Stimulated activated CD4-positive, alpha-beta T cell treated with anti-CD3 and anti-CD28 coated beads, Interleukin-2, amount 100 ng/mL, for 4 hours (primary cell): ENCODE measurements at regions not wholly inside any gene's neighbourhood (a gene's known extent, or its start where the extent isn't known, plus 50 kb on each side); places are given as distances from the start of the nearest gene placed in this dataset.
"Not testable (repeated sequence)": the region's sequence is repeated elsewhere in the genome, so short reads cannot be mapped to it uniquely, and the experiment has no call there.

Source experiments
- DNase-seq: peaks from one replicate; pipeline ENCODE4 v3.0.0-alpha.2; 2020; ENCODE audit warnings: low read depth

DNA sequence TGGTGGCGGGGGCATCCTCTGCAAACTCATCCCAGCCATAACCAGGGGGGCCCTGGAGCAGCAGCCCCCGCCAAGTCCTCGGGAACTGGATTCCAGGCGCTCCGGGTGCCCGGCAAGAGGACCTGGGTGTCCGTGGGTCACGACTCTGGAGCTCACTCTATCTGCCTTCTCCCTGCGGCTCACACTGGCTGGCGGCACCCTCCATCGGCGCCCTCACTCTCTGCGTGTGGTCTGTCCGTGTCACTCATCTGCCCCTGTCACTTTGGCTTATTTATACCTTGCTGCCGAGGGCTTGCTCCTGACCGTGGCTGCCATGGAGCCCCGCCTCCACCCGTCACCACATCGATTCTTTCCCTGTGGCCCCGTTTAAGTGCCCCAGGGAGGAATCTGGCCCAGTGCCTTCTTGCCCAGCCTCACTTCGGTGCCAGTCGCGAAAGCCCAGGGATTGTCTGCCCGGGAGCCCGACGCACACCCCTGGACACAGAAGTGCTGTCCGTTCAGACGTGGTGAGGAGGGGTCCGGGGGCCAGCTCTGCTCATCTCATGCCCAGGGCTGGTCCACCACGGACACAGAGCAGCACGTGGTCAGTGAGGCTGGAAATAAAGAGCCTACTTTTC lies 115.7 kb upstream of the ZNF469 start:
- not testable (repeated sequence) for DNase-seq

DNA sequence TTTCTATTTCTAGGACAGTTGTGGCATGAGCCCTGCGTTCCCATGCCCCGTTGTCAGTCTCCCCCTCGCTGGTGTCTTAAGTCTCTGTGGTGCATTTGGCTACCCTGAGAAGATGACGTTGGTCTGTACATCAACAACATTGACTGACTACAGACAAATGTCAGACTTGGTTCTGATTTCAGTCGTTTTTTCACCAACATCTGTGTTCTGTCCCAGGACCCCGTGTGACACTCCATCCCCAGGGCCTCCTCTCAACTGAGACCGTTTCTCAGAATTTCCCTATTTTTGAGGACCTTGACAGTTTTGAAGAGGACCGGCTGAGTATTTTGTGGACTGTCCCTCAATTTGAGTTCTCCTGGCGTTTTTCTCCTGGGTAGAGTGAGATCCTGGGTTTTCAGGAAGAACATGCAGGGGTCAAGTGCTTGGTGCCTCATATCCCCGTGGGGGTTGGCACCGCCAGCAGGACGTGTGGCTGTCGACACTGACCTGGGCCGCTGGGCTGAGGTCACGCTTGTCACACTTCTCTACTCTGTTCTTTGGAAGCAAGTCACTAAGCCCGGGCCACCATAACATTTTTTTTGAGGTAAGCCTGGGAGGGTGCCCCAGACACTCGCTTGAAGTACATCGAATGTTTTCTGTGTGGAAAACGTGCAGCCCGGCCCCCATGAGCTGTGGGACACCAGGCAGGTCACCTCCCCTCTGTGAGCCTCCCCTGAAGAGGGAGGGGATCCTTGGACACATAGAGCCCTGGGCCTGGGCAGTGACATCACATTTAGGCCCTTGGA lies 114.4 kb upstream of the ZNF469 start:
- DNase-seq, result not testable (repeated sequence)

DNA sequence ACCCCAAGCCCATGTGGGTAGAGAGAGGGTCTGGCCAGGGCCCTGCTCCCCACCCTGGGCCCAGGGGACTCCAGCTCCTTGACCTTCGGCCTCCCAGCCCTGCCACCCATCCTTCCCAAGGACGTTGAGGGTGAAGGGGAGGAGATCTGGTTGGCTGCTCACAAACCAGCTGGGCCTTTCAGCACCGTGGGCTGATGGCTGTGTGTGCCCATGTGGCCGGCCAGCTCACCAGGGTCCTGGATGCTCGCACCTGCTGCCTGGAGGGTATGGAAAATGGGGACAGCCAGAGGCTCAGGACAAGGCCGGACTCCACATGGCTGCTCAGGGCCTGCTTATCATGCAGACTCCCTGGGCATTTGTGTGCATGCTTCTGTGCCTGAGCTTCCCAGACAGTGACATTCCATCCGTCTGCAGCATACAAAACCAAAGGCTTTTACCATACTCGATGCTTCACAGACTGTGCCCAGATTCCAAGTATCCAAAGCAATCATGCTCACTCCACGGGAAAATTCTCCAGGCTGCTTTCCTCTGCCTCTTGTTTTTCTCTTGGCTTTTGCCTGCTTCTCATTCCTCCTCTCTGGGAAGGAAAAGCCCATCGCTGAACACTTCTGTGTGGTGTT lies 112.5 kb upstream of the ZNF469 start:
- not testable (repeated sequence) for DNase-seq

DNA sequence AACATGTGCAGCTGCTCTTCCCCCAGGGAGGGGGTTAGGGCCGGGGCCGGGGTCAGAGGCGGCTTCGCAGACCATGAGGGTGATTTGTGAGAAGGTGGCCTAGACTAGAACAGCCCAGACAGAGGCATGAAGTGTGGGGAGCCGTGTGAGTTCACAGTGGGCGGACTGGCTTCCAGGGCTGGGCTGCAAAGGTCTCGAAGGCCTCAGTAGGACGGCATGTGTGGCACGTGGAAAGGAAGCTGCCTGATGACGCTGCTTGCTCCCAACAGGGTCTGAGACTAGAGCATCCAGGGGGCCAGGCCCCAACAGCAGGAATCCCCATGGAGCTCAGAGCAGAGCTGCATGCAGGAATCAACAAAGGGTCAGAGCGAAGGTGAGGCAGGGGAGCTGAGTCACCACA lies 111.5 kb upstream of the ZNF469 start:
- DNase-seq, result not testable (repeated sequence)

DNA sequence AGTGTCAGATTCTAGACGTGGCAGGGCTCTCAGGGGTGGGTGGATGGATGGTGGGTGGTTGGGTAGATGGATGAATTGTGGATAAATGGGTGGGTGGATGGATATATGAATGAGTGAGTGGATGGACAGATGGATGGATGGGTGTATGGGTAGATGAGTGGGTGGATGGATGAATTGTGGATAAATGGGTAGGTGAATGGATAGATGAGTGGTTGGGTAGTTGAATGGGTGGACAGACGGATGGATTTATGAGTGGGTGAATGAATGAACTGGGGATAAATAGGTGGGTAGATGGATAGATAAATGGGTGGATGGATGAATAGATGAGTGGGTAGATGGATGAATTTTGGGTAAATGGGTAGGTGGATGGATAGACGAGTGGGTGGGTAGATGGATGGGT lies 111.0 kb upstream of the ZNF469 start:
- DNase-seq, result not testable (repeated sequence)

DNA sequence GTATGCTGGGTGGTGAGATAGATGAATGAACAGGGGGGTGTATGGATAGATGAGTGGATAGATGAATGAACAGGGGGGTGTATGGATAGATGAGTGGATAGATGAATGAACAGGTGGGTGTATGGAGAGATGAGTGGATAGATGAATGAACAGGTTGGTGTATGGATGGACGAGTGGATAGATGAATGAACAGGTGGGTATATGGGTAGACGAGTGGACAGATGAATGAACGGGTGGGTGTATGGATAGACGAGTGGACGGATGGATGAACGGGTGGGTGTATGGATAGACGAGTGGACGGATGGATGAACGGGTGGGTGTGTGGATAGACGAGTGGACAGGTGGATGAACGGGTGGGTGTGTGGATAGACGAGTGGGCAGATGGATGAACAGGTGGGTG lies 110.3 kb upstream of the ZNF469 start:
- not testable (repeated sequence) for DNase-seq

DNA sequence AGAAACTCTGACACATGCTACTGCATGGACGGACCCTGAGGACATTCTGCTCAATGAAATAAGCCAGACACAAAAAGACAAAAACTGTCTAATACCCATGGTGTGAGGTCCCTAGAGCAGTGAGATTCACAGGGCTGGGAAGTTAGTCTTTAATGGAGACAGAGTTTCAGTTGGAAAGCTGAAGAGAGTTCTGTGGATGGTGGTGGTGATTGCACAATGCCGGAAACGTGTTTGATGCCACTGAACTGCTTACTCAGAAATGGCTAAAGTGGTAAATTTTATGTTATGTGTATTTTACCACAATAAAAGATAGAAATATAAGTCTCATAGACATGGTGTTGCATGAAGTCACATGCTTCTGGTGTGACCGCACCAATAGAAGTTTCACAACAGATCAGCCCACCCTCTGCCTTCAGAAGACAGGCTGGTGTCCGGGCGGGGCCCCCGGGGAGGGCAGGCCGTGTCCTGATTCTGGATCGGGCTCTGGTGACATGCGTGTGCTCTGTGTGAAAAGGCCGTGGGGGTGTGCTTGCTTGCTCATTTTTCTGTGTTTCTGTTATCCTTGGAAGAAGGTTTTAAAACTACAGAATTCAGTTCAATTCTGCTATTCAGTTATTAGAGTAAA lies 108.5 kb upstream of the ZNF469 start:
- DNase-seq, result not testable (repeated sequence)

DNA sequence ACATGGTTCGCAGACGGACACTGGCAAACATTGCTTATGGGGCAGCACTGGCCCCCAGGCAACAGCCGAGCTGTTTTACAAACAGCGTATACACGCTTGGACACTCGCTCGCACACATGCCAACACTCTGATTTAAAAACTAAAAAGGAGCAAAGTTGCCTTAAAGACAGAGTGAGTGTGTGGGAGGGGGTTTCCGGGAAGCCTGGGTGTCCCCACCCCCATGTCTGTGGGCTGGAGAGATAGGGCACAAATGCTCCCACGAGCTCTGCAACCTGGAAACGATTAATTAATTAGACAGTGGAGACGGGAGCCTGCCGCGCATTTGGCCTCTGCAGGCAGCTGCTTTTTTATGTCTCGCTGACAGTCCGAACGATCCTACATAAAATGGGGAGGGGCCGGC lies 107.9 kb upstream of the ZNF469 start:
- DNase-seq, result no peak

DNA sequence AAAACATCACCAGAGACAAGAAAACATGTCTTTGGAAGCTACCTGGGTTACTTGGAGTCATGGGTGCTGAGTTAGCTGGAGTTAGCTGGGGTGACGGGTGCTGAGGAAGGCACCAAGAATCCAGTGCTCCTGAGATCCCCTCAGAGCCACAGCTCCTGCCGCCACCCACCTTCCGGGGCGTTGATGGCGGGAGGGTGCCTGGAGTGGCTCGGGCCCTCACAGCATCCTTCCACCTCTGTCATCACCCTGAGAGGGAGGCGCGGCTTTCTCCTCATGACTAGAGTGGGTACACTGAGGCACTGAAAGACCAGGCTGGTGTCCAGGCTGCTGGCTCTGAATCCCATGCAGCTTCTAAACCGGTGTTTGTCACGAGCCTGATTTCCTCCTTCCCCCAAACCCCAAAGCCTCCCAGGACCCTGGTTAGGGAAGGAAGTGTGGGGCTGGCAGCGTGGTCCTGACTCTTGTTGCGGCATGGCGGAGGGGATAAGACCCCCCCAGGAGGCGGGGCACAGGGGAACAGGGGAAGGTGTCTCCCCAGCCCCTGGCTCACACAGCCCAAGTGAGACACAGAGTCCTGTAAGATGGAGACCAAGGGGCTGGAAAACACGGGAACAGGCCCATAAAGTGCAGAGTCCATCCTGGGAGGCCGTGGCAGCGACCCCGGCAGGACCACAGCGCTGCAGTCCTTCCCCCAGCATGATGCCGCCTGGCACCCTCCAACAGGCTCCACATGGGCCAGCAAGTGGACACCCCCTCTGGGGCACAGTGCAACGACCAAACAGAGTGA lies 107.2 kb upstream of the ZNF469 start:
- DNase-seq, result not testable (repeated sequence)

DNA sequence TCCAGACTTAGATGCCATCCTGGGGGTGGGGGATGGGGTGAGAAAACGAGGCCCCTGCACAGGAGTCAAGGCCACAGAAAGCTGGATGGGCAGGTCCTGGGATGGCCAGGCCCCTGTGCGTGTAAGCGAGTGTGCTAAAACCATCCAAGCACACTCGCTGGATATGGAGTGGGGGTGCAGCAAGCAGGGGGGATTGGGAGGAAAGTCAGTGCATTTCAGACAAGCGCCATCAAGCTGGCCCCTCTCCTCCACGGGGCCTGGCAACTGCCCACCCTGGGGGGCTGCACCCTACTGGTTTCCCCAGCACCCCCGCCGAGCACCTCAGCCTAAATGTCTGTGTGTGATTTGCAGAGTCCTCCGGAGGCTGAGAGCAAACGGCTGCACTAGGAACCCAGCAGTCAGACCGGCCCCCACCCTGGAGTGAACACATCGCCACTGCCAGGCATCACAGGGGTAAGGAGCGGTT lies 106.6 kb upstream of the ZNF469 start:
- DNase-seq, result not testable (repeated sequence)

DNA sequence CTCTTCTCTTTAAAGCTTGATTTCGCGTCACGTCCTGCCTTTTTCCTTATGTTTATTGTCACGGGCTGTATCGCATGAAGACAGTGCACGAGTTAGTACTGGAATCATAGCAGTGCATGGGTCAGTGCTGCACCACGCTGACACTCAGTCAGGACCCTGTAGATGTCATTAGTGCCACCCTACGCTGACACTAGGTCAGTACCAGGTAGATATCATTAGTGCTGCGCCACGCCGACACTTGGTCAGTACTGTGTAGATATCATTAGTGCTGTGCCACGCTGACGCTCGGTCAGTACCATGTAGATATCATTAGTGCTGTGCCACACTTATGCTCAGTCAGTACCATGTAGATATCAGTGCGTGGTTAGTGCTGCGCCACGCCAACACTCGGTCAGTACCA lies 106.2 kb upstream of the ZNF469 start:
- DNase-seq, result no peak

DNA sequence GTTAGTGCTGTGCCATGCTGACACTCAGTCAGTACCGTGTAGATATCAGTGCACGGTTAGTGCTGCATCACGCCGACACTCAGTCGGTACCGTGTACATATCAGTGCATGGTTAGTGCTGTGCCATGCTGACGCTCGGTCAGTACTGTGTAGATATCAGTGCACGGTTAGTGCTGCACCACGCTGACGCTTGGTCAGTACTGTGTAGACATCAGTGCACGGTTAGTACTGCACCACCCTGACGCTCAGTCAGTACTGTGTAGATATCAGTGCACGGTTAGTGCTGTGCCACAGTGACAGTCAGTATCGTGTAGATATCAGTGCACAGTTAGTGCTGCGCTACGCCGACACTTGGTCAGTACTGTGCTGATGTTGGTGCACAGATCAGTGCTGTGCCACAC lies 102.8 kb upstream of the ZNF469 start:
- no peak for DNase-seq

DNA sequence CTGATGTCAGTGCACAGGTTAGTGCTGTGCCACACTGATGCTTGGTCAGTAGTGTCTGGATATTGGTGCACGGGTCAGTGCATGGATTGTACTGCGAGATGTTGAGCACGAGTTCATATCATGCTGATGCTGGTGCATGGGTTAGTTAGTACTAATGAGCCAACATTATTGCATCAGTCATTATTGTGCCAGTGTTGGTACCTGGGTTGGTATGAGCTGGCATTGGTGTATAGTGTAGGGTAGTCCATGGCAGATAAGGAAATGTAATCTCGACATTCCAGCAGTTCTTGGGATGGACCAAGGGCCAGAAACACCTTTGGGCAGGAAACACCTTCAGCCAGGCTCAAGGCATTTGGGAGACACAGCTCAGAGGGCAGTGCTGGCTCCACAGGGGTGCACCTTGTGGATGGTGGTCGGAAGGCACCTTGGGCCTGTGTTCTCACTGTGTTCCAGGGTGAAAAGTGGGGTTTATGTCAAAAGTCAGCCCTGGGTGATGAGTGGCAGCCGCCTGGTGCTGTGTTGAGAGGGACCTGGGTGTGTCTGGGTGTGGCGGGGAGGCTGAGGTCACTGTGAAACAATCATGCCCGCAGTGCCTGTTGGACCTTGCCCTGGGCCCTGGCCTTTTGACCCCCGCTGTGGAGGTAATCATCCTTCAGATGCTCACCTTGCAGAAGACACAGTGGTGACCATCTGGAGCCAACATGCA lies 100.7 kb upstream of the ZNF469 start:
- DNase-seq, result no peak

DNA sequence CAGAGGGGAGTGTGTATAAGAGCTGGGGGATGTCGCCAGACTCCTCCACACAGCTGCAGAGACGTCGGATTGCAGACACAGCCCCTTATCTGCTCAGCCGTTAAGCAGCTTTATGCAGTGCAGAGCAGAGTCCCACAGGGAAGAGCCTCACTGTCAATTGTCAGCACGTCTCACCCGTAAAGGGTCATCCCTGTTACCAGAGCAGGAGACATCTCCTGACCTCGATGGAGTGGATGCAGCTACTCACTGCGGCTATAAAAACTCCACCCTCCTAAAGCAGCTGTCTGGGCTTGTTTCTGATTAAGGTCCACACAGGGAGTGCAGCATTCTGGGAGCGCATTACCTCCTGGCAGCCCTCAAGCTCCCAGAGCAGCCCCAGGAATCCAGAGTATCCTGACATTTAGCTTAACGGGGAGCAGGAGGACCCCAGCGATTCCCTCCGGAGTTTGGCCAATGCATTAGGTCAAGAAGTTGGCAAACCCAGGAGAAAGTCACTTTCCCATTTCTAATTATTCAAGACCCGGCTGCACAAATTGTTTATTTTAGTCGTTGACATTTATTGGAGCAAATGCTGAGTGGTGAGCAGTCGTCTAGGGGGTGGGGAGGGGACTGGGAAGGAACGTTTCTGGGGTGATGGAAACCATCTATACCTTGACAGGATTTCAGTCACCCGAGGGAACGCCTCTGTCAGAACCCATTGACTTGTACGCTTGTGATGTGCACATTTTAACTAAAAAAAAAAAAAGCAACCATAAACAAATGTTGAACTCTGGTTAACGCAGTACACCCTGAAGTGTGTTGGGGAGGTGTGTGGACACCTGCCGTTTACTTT lies 100.0 kb upstream of the ZNF469 start:
- no peak for DNase-seq

DNA sequence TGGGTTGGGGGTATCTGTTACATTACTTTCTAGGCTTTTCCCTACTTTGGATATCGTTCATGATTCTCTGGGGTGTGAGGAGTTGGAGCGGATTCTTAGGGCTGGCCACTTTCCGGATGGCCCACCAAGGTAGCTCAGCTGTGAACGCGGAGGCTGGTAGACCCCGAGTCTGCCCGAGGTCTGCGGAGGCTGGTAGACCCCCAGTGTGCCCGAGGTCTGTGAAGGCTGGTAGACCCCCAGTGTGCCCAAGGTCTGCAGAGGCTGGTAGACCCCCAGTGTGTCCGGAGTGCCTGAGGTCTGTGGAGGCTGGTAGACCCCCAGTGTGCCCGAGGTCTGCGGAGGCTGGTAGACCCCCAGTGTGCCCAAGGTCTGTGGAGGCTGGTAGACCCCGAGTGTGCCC lies 99.2 kb upstream of the ZNF469 start:
- DNase-seq, result no peak

DNA sequence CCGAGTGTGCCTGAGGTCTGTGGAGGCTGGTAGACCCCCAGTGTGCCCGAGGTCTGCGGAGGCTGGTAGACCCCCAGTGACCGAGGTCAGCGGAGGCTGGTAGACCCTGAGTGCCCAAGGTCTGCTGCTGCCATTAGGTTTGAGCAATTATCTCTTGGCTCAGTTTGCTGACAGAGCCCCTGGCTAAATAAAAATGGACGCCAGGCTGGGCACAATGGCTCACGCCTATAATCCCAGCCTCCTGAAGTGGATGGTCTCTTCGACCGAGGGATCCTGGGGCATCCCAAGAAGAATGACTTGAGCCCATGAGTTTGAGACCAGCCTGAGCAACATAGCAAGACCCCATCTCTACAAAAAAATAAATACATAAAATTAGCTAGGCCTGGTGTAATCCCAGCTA lies 98.7 kb upstream of the ZNF469 start:
- DNase-seq, result no peak

DNA sequence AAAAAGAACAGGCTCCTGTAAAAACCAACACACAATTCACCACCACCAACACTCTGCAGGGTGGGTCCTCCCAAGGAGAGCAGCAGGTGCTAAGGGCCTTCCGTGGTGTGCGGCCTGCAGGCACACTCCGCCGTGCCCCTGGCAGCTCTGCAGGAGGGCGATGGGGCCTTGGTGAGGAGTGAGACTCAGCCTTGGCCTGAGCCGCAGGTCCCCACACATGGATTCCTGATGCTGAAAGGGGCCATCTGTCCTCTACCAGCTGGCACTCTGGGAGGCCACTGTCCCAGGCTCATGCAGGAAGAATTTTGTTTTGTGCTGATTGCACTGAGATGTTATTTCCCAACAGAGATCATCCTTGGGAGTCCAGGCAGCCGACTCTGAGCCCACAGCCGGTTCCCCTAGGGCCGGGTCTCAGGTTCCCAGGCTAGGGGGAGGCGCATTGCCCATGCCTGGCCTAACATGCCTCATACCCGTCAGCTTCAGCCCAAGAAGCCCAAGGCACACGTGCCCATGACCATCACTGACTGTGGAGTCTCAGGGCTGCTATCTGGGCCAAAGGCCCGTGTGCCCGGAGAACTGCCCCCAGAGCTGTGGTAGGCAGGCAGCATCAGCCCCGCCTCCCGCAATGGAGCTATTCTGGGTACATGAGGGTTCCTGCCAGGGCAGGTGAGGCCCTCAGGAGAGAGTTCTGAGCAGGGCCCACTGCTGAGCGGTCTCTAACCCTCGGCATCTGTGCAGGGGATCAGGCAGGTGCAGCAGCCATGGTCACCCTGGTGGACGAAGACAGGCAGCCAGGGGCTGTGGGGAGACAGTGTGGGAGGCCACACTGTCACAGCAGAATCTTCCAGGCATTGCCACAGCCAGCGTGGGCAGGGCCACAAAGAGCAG lies 97.9 kb upstream of the ZNF469 start:
- DNase-seq, result no peak

DNA sequence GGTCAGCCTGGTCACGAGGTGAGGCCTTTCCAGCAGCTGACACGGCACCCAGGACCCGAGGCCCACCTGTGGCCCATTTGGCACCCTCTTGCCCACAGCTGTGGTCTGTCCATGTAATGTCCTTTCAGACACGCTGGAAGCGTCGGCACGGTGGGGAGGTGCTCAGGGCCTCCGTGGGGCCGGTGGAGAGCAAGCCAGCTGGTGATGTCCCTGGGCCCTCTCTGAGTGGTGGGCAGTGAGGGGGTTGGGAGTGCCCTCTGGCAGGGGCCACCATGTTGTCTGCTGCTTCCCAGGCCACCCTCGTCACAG lies 97.3 kb upstream of the ZNF469 start:
- no peak for DNase-seq

DNA sequence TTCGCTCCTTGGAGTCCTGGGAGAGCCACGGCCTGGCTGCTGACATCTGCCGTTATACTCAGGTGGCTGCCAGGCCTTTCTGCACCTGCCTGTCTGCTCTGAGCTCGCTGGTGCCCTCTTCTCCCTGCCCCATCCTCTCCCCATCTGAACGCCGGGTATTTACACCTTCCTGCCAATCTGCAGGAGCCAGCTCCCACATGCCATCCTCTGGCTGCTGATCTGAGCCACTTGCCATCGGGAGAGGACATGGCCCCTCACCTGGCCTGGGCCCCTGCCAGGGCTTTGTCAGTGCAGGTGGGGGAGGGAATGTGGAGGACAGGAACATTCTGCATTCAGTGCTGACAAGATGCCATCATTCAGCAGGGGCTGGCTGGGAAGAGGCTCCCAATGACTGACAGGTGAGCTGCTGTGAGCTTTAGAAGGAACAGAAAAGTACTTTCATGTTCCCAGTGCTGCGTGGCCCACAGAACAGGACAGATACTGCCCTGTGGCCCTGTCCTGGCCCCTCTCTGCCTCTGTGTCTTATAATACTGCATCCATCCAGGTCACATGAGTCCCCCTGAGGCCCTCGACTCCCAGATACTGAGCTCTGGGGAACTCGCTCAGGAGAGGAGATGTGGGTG lies 96.3 kb upstream of the ZNF469 start:
- DNase-seq, result no peak
